Ovary (tissue), 7 donors: ENCODE measurements at regions not wholly inside any gene's neighbourhood (a gene's known extent, or its start where the extent isn't known, plus 50 kb on each side); places are given as distances from the start of the nearest gene placed in this dataset.
"Not testable (repeated sequence)": the region's sequence is repeated elsewhere in the genome, so short reads cannot be mapped to it uniquely, and the experiment has no call there.

Experiments used
- DNase-seq, 5 donors: peaks; one replicate each; pipeline ENCODE4 v3.0.0-alpha.2; 2019 to 2020
- H3K27ac ChIP-seq, 2 donors: fragments of 200-600 bp; one replicate each; pipeline versions ENCODE4 v1.5.1 to v1.8.0; 2019 to 2022
- H3K27me3 ChIP-seq: fragments of 200-600 bp; one replicate; pipeline ENCODE4 v1.8.0; 2022
- H3K36me3 ChIP-seq: fragments of 200-600 bp; sonication (generic); one replicate; pipeline ENCODE4 v1.5.1; 2019
- H3K4me1 ChIP-seq: one replicate; pipeline ENCODE4 v1.8.1; 2013; ENCODE audit warnings: mild to moderate bottlenecking, moderate library complexity; ENCODE audit not compliant: insufficient read depth
- H3K4me3 ChIP-seq: fragments of 200-600 bp; sonication (generic); one replicate; pipeline ENCODE4 v1.5.1; 2017
- H3K9me3 ChIP-seq, 2 donors: fragments of 200-600 bp in 1 of 2; sonication (generic) in 1 of 2; one replicate each; pipeline versions ENCODE4 v1.5.1 to v1.8.1; 2013 to 2019; ENCODE audit warnings: mild to moderate bottlenecking in 1 of 2, moderate library complexity in 1 of 2
- CTCF ChIP-seq, 3 donors: fragments of 450-650 bp in 2 of 3; fragments of 200-600 bp in 1 of 3; IDR thresholded peaks; one replicate each; pipeline versions ENCODE4 v1.5.1 to v1.8.0; 2016 to 2022; ENCODE audit warnings: antibody characterized with exemption in 3 of 3, mild to moderate bottlenecking in 1 of 3
- EP300 ChIP-seq: sonication (generic); formaldehyde crosslinking; IDR thresholded peaks from one replicate; pipeline ENCODE4 v1.6.1; 2017; ENCODE audit warnings: antibody characterized with exemption
- POLR2A ChIP-seq: fragments of 450-650 bp; IDR thresholded peaks from one replicate; pipeline ENCODE4 v1.6.1; 2017; ENCODE audit warnings: antibody characterized with exemption, mild to moderate bottlenecking, moderate library complexity
- WGBS, 3 donors: extraction: QIAGEN DNeasy Blood & Tissue Kit in 1 of 3; methylation state at CpG; one replicate each; pipeline versions ENCODE4 v1.1.5 to v1.1.7; 2013 to 2017; 5-methylcytosine and 5-hydroxymethylcytosine counted together
- intact Hi-C, 4 donors: fragments of 100-400 bp; cut with DNase I; formaldehyde crosslinking; loops; one replicate each; pipeline versions ENCODE4 v1.11.0 to v1.15.1; 2022 to 2023
- donor health status: DM: no; HTN: no; CAD: no; lungs with moderate emphysema.
- donor health status: DM: no; HTN: no; CAD: no.
- donor health status: Bipolar disorder and iron deficiency.
- donor health status: DM: no; HTN: no; CAD: no.
- donor health status: DM: yes; HTN: yes; CAD: no.

GRCh38 chr7:92945840-92946239 is 109.5 kb upstream of the CDK6 start:
- no peak overlapping the region for H3K27ac ChIP-seq
- 43 to 53% (median 46%) methylated on average over 4 of the region's 4 CpGs for WGBS, 3 donors
- H3K27me3 ChIP-seq, result no peaks in the 10 kb centered on the region
- H3K4me3 ChIP-seq, result no peak overlapping the region
- intact Hi-C loops, result no loop called here
- TF ChIP-seq CTCF (IDR thresholded peaks at IDR 0.05), result no peak
- TF ChIP-seq POLR2A, result no peak
- no peak for TF ChIP-seq EP300
- no peaks in the 10 kb centered on the region for H3K9me3 ChIP-seq
- H3K36me3 ChIP-seq, result no peaks in the 10 kb centered on the region
- no peak for DNase-seq
- no peaks in the 10 kb centered on the region for H3K4me1 ChIP-seq

DNA sequence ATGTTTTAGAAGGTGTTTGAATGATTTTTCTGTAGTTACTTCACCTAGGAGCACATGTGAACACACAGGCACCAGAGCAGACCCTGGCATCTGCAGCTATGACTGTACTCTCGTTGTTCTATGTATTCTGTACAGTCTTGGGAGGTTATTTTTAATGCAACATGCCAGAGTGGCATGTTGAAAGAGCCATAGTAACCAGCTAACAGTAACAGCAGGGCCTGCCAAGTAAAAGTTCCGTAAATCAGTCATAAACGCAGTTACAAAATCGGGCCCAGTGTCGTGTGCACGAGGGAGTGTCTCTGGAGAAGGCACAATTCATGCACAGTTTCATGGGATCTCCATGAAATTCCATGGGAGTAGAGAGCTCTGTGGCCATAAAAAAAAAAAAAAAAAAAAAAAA is 108.3 kb upstream of the CDK6 start:
- Histone ChIP-seq H3K27me3 (no peaks in the 10 kb centered on the region), H3K4me3 (no peak overlapping the region), H3K9me3 (peaks cover 0 to 4% of the 10 kb centered on the region in 2 donors), H3K4me1 (no peaks in the 10 kb centered on the region), H3K36me3 (no peaks in the 10 kb centered on the region), H3K27ac (no peak overlapping the region)
- DNase-seq, result no peak
- intact Hi-C loops, result no loop called here
- TF ChIP-seq CTCF (IDR thresholded peaks at IDR 0.05) (no peak), POLR2A (no peak), EP300 (no peak)
- WGBS, 3 donors, result 26 to 30% (median 30%) methylated on average over 6 of the region's 6 CpGs

- intact Hi-C loops, H3K27ac ChIP-seq, DNase-seq, H3K27me3 ChIP-seq, H3K4me1 ChIP-seq, H3K9me3 ChIP-seq, H3K36me3 ChIP-seq, H3K4me3 ChIP-seq: not testable (repeated sequence)
- 45 to 68% (median 52%) methylated on average over 1 of the region's 1 CpG for WGBS, 3 donors
These were observed 106.3 kb upstream of the CDK6 start for GRCh38 chr7:92942706-92943105.

GRCh38 chr7:92939666-92940360 is 103.4 kb upstream of the CDK6 start:
- WGBS, 3 donors, result 70 to 78% (median 76%) methylated on average over 3 of the region's 3 CpGs
- TF ChIP-seq POLR2A, result no peak
- no peak for TF ChIP-seq EP300
- TF ChIP-seq CTCF (IDR thresholded peaks at IDR 0.05), result no peak
- Histone ChIP-seq H3K4me3 (no peak overlapping the region), H3K4me1 (no peaks in the 10 kb centered on the region), H3K36me3 (no peaks in the 10 kb centered on the region), H3K27ac (no peak overlapping the region), H3K27me3 (no peaks in the 10 kb centered on the region), H3K9me3 (peaks cover 0 to 4% of the 10 kb centered on the region in 2 donors)
- no peak for DNase-seq
- intact Hi-C loops, result no loop called here

GRCh38 chr7:92934096-92934495 is 97.7 kb upstream of the CDK6 start:
- Histone ChIP-seq H3K36me3 (no peaks in the 10 kb centered on the region), H3K27ac (no peak overlapping the region), H3K4me1 (no peaks in the 10 kb centered on the region), H3K9me3 (no peaks in the 10 kb centered on the region), H3K27me3 (no peaks in the 10 kb centered on the region), H3K4me3 (no peak overlapping the region)
- no peak for TF ChIP-seq EP300
- TF ChIP-seq POLR2A, result no peak
- no peak for TF ChIP-seq CTCF (IDR thresholded peaks at IDR 0.05)
- no peak for DNase-seq
- WGBS, 3 donors, result 38 to 55% (median 48%) methylated on average over 1 of the region's 1 CpG
- intact Hi-C loops, result no loop called here
